Uterus (tissue), 2 donors: ENCODE measurements at regions not wholly inside any gene's neighbourhood (a gene's known extent, or its start where the extent isn't known, plus 50 kb on each side); places are given as distances from the start of the nearest gene placed in this dataset.

ENCODE experiments used
- POLR2A ChIP-seq, 2 donors: fragments of 450-650 bp; IDR thresholded peaks; one replicate each; pipeline ENCODE4 v1.6.1; 2016; ENCODE audit warnings: antibody characterized with exemption in 2 of 2, mild to moderate bottlenecking in 1 of 2, moderate library complexity in 1 of 2
- TF ChIP-seq, protein P1 (sequence below), 4 experiments: fragments of 200-600 bp in 2 of 4; fragments of 450-650 bp in 2 of 4; sonication (generic) in 2 of 4; IDR thresholded peaks; one replicate each; pipeline ENCODE4 v1.5.1; 2016 to 2019; ENCODE audit warnings: antibody characterized with exemption in 4 of 4, mild to moderate bottlenecking in 2 of 4, moderate library complexity in 1 of 4

DNA sequence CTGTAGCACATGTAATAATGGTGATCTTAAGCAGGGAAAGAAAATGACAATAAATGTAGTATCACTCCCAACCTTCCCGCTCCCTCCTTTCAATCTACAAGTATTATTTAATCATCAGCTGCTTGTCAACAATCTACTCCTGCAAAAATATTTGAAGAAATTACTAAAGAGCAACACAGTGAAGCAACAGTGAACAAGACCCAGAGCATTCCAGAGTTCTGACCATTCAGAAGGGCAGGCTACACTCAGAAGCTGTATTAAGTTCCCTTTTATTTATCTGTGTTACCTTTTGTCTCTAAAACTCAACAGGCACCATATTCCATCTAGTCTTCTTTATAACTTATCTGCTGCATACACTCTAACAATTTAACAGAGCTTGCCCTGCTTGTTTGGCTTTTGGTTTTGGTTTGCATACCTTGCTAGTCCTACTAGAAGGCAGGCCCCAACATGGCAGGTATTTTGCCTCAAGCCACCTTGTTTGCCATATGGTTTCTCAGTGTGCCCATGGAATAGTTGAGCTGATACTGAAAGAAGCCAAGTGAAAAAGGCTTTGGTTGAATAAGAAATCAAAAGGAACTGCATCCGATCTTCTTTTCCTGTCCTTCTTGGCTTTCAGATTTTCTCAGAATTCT is 253.9 kb downstream of the CEMIP2 start:
- TF ChIP-seq, protein P1, sequence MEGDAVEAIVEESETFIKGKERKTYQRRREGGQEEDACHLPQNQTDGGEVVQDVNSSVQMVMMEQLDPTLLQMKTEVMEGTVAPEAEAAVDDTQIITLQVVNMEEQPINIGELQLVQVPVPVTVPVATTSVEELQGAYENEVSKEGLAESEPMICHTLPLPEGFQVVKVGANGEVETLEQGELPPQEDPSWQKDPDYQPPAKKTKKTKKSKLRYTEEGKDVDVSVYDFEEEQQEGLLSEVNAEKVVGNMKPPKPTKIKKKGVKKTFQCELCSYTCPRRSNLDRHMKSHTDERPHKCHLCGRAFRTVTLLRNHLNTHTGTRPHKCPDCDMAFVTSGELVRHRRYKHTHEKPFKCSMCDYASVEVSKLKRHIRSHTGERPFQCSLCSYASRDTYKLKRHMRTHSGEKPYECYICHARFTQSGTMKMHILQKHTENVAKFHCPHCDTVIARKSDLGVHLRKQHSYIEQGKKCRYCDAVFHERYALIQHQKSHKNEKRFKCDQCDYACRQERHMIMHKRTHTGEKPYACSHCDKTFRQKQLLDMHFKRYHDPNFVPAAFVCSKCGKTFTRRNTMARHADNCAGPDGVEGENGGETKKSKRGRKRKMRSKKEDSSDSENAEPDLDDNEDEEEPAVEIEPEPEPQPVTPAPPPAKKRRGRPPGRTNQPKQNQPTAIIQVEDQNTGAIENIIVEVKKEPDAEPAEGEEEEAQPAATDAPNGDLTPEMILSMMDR (IDR thresholded peaks at IDR 0.05): no peak
- no peak for TF ChIP-seq POLR2A (IDR thresholded peaks at IDR 0.05)
